Nucleus accumbens (tissue), 56 donors: ENCODE measurements at regions not wholly inside any gene's neighbourhood (a gene's known extent, or its start where the extent isn't known, plus 50 kb on each side); places are given as distances from the start of the nearest gene placed in this dataset.
"Not testable (repeated sequence)": the region's sequence is repeated elsewhere in the genome, so short reads cannot be mapped to it uniquely, and the experiment has no call there.

Source experiments
- DNase-seq, 56 donors: peaks; one replicate each; lab custom pipeline; 2025; lab: John Stamatoyannopoulos, UW

GRCh38 chr3:1456781-1457311, 364.0 kb downstream of the CNTN6 start:
- no peak for DNase-seq

GRCh38 chr3:1462371-1462770, 369.5 kb downstream of the CNTN6 start:
- no peak for DNase-seq

DNA sequence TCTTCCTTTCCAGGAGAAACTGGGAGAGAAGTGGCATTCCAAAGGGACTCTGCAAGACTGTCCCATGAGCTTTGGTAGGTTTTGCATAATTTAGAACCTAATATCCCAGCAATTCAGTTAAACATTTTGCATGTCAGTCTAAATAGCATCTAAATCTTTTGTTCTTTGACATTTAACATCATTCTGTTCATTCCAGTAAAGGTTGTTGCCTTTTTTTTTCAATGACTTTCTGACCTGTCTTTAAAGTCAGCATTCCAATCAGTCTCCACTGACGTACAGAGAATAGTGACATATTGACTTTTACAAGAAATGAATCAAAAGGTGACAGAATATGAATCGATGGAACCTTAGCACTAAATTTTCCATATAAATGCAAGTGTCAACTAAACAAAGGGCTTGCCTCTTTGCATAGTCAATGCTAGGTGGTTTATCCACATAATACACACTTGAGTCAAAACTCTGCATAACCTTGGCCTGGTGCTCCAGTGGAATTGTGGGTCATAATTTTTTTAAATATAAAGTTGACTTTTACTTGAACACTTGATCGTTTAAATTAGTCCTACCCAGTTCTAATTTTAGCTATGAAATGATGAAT, 370.1 kb downstream of the CNTN6 start:
- no peak for DNase-seq

GRCh38 chr3:1465091-1465490, 372.3 kb downstream of the CNTN6 start:
- DNase-seq, result not testable (repeated sequence)

DNA sequence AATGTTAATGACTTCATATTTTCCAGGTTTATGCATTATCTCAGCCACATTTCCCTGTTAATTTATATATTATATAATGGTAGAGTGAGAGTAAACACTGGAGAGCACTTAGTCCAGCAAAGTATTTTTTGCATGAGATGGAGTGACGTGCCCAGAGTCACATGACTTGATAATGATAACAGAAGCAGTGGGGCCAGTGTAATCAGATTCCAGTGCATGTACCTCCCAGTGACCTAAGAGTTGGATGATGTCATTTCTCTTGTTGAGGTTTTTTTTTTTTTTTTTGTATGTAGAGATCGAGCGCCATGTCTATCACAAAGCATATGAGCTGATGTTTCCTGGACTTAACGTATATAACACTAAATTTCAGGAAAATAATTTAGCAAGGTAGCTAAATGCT, 375.3 kb downstream of the CNTN6 start:
- DNase-seq, result no peak

DNA sequence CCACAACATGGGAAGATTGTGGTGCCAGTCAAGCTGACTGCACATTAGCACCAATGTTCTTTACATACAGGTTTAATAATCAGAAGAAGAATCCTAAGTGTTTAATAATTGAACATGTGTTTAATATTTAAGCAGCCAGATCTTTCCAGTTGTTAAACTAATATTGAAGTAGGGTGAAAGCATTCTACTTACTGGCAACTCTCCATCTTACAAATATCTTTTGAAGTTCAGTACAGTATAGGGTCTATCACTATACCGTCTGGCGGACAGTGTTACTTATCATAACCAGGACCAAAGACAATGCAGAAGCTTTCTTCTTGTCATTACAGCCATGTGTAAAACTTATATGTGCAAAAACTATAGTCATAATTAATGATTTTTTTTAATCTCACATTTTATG, 376.4 kb downstream of the CNTN6 start:
- DNase-seq, result no peak

DNA sequence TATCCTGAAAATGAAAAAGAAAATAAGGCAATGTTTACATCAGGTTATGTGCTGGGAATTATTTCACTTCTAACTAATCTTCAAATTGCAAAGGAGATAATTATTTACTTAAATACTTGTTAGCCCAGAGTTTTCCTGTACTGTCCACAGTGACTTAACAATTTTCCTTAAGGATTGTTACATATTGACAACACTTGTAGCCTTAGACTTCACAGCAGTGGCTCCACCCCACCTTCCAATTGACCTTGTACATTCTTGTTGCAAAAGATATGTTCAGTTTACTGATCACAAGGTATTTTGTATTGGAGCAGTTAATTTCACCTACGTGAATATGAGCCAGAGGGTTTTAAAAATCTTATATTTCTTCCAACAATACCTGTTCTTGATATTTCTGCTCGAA, 376.9 kb downstream of the CNTN6 start:
- no peak for DNase-seq

GRCh38 chr3:1477669-1478068, 384.8 kb downstream of the CNTN6 start:
- peak in 5 of 56 donors; percentile 0 to 13 (median 5) for DNase-seq

- DNase-seq, result no peak
Observed at GRCh38 chr3:1495466-1495865, 402.6 kb downstream of the CNTN6 start.

GRCh38 chr3:1499694-1500093, 406.9 kb downstream of the CNTN6 start:
- no peak for DNase-seq

GRCh38 chr3:1501406-1502115, 408.7 kb downstream of the CNTN6 start:
- no peak for DNase-seq

GRCh38 chr3:1506090-1506489, 413.3 kb downstream of the CNTN6 start:
- DNase-seq, result no peak

GRCh38 chr3:1513662-1514061, 420.8 kb downstream of the CNTN6 start:
- DNase-seq, result no peak

DNA sequence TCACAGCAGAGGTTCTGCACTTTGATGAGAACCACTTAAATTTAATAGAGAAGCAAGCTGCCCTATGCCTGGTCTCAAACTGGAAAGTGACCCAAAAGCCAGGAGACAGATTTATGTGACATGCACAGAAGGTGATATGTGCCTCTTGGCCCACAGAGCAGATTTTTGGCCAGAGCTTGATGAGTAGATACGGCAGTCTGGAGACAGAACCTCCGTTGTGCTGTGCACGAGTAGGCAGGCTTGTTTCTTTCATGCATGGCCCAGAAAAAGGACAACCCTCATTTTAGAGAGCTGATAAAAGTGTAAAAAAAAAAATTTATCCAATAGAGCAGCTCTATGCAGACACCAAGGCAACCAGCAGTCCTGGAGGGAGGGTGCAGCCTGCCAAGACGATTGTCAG, 423.1 kb downstream of the CNTN6 start:
- DNase-seq, result no peak

DNA sequence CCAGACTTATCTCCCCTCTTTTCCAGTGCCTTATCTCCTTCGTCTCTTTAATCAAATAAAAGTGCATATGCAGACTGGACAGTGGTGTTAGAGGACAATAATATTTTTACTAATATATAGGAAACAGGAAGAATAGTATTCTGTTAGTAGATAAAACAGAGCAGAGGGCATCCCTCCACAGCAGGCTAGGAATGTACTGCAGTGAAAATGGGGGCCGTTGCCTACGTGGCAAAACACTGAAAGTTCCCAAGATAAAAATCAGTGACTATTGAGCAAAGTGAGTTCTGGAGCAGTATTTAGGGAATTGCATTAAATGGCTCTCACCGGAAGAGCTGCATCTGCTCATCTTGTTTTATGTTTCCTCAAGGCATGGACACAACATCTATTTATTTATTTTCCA, 435.0 kb downstream of the CNTN6 start:
- DNase-seq, result no peak

- no peak for DNase-seq
Observed at GRCh38 chr3:1528621-1529020, 435.8 kb downstream of the CNTN6 start.

DNA sequence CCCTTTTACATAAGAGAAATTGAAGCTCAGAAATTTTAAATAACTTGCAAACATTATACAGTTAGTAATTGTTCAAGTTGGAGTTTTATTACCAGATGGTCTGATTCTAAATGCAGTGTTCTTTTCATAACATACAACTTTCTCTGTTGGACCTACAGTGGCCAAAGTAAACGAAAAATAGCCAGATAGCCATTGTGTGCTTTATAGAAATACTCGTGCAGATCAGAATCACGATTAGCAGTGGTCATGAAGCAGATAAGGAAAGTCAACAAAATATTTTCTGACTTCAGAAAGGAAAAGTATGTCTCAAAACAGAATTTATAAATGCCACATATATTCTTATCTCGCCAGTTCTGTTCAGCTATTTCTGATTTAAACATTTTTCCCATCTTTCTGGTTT, 436.9 kb downstream of the CNTN6 start:
- DNase-seq, result no peak

DNA sequence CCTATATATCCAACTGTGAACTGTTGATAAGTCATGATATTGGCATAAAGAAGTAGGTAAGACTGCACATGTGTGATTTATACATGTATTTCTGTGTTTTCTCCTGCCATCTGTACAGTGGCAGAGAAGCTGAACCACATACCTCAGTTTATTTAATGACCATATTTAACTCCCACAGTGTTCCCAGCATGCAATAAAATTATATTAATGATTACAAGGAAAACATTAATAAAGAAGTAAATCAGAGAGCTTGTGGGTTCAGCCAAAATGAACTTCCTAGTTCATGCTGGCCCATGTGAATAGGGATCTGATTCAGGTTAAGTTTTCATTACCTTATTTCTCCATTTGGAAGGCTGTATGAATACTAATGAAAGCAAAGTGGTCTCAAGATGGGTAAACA, 439.2 kb downstream of the CNTN6 start:
- DNase-seq, result no peak

DNA sequence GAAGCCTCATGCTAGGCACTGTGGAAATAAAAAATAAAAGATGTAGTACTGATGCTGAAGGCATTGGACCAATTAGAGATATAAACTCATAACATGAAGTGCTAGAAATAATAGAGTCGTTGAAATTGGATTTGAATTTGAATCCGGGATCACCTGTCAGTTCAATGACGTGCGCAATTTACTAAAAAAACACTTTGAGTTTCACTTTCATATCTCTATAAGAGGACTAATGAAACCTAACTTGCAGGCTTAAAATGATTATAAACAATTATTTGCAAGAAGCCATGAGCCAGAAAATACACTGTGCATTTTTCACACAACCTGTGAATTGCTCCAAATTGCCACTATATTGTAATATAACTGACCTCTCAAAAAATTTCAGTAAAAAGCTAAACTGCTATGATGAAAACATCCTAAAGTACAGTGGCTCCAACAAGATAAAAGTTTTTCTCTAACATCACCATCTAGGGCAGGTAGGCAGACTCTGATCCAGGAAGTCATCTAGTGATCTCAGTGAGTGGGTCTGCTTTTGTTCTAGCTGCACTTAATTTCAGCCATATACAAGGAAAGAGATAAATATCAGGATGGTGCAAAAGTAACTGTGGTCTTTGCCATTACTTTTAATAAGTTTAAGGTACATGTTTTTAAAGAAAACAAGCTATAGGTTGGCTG, 440.2 kb downstream of the CNTN6 start:
- no peak for DNase-seq

GRCh38 chr3:1533763-1534162, 440.9 kb downstream of the CNTN6 start:
- no peak for DNase-seq

DNA sequence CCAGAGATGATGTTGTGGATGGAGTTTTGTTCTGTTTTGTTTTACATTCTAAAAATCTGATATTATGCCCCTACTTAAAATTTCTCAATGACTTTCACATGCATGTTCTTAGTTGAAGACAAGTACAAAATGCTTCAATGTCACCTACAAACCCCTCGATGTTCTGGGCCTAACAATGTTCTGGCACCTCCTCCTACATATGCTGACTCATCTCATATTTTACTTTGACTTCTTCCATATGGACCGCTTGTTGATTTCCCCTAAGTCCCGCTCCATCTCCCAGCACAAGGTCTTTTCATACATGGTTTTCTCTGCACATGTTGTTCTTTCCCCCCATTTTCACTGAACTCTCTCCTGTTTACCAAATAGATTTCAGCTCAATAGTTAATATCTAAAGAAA, 441.4 kb downstream of the CNTN6 start:
- no peak for DNase-seq

DNA sequence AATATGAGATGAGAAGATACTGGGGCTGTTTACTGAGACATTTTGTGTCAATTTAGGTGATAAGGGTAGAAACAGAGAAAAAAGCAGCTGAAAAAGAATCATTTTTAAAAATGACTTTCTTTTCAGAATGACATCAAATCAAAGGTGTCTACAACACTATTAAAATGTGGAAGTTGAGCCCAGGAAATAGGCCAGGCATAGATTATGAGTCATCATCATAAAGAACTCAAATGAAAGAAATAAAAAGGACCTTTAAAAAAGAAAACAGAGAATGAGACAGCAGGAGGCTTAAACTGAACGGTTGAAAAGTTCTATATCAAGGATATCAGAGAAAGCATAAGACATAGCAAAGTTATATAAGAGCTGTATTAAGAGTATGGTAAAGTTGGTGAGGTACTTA, 442.5 kb downstream of the CNTN6 start:
- DNase-seq, result no peak
